RWPE2 (cell line): ENCODE measurements at regions not wholly inside any gene's neighbourhood (a gene's known extent, or its start where the extent isn't known, plus 50 kb on each side); places are given as distances from the start of the nearest gene placed in this dataset.
A peak's percentile ranks its signal among the peaks of the same experiment; 100 is the strongest.

ENCODE experiments used
- ATAC-seq: fragments of 200-7000 bp; cut with Tn5 transposase; 3 replicates; pipeline ENCODE4 v1.9.1; 2021; ENCODE audit warnings: low read depth
- DNase-seq: peaks from one replicate; pipeline ENCODE4 v3.0.0-alpha.2; 2020; ENCODE audit warnings: low spot score
- H3K27ac ChIP-seq: fragments of 450-650 bp; 2 replicates; pipeline ENCODE4 v1.5.1; 2017; ENCODE audit warnings: mild to moderate bottlenecking; ENCODE audit not compliant: poor library complexity, severe bottlenecking
- H3K27me3 ChIP-seq: fragments of 250-450 bp; sonication (Bioruptor Pico); 2 replicates; pipeline ENCODE4 v1.5.1; 2021; ENCODE audit warnings: mild to moderate bottlenecking, moderate library complexity; ENCODE audit not compliant: insufficient read depth, poor library complexity, severe bottlenecking
- H3K36me3 ChIP-seq: fragments of 250-450 bp; sonication (Bioruptor Pico); 2 replicates; pipeline ENCODE4 v1.5.1; 2020; ENCODE audit warnings: low read depth, mild to moderate bottlenecking, moderate library complexity
- H3K4me1 ChIP-seq: fragments of 250-450 bp; sonication (Bioruptor Pico); 2 replicates; pipeline ENCODE4 v1.5.1; 2021; ENCODE audit warnings: mild to moderate bottlenecking, moderate library complexity; ENCODE audit not compliant: insufficient read depth, poor library complexity, severe bottlenecking
- H3K4me3 ChIP-seq: fragments of 250-450 bp; sonication (Bioruptor Pico); 2 replicates; pipeline ENCODE4 v1.5.1; 2021; ENCODE audit warnings: mild to moderate bottlenecking, moderate library complexity; ENCODE audit not compliant: severe bottlenecking
- H3K9me3 ChIP-seq: fragments of 250-450 bp; sonication (Bioruptor Pico); 2 replicates; pipeline ENCODE4 v1.5.1; 2021; ENCODE audit warnings: mild to moderate bottlenecking, moderate library complexity; ENCODE audit not compliant: severe bottlenecking
- TF ChIP-seq, protein P1 (sequence below): fragments of 450-650 bp; IDR thresholded peaks from one replicate; pipeline ENCODE4 v1.5.1; 2017; ENCODE audit warnings: mild to moderate bottlenecking, moderate library complexity; ENCODE audit not compliant: poor library complexity, severe bottlenecking

DNA sequence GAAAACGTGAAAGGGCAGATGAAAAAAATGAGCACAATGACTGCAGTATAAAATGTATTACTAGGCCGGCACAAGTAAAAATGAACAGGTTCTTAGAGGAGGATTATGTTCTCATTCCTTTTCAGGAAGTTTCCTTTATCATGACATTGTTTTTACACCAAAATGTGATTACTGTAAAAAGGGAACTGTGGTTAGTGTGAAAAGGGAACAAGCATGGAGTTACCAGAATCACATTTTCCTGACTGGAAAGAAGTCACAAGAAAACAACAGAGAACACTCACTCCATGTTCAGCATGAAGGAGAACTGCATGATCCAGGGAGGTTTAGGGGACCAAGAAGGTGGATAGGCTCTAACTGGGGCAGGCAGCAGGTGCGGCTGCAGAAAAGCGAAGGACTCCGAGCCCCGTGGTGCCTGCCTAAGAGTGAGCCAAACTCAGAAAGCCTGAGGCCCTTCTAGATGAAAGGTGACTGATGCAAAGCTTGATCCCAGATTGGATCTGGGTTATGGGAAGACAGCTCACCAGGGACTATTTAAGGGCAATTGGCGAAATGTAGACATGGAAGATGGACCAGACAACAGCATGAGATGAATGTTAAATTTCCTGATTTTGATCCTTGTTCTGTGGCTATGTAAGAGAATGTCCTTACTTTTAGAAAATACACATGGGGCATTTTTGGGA, 77.3 kb downstream of the CCR1 start:
- H3K36me3 ChIP-seq: no peaks in the 10 kb centered on the region
- H3K4me3 ChIP-seq: no peak overlapping the region
- H3K27me3 ChIP-seq: no peaks in the 10 kb centered on the region
- no peak for DNase-seq
- no peaks in the 10 kb centered on the region for H3K9me3 ChIP-seq
- TF ChIP-seq, protein P1, sequence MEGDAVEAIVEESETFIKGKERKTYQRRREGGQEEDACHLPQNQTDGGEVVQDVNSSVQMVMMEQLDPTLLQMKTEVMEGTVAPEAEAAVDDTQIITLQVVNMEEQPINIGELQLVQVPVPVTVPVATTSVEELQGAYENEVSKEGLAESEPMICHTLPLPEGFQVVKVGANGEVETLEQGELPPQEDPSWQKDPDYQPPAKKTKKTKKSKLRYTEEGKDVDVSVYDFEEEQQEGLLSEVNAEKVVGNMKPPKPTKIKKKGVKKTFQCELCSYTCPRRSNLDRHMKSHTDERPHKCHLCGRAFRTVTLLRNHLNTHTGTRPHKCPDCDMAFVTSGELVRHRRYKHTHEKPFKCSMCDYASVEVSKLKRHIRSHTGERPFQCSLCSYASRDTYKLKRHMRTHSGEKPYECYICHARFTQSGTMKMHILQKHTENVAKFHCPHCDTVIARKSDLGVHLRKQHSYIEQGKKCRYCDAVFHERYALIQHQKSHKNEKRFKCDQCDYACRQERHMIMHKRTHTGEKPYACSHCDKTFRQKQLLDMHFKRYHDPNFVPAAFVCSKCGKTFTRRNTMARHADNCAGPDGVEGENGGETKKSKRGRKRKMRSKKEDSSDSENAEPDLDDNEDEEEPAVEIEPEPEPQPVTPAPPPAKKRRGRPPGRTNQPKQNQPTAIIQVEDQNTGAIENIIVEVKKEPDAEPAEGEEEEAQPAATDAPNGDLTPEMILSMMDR: no peak
- no peak overlapping the region for H3K27ac ChIP-seq
- no peak for ATAC-seq
- H3K4me1 ChIP-seq: peaks cover 15% of the 10 kb centered on the region

DNA sequence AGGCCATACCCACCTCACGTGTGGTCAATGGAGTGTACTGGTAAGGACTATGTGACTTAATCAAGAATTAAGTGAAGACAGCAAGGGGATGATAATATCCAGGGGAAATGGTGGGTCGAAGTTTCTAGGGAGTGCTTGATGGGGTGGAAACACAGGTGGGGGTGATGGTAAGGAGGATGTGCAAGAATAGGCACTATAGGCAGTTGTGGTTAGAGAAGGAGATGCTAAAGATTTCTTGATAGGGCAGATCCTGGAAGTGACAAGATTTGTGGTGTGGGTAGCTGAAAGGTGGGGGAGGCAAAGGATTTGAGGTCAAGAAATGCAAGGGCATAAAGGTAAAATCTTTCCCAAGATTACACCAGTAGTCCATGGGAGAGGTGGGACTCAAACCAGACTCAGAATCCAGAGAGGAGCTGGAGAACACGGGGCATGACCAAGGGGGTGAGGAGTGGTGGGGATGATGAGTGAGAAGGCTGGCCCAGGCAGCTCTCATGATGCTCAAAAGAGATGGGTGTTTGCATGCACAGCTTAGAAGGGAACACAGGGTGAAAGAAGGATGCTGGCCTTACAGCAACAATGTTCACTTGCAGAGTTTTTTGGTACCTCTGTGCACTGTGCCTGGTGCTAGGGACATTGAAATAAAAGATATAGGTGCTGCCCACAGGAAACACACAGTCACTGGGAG, 78.4 kb downstream of the CCR1 start:
- no peak for ATAC-seq
- Histone ChIP-seq H3K36me3 (no peaks in the 10 kb centered on the region), H3K27me3 (no peaks in the 10 kb centered on the region), H3K4me1 (peaks cover 15% of the 10 kb centered on the region), H3K27ac (no peak overlapping the region), H3K4me3 (no peak overlapping the region), H3K9me3 (no peaks in the 10 kb centered on the region)
- DNase-seq: no peak
- TF ChIP-seq, protein P1: no peak

DNA sequence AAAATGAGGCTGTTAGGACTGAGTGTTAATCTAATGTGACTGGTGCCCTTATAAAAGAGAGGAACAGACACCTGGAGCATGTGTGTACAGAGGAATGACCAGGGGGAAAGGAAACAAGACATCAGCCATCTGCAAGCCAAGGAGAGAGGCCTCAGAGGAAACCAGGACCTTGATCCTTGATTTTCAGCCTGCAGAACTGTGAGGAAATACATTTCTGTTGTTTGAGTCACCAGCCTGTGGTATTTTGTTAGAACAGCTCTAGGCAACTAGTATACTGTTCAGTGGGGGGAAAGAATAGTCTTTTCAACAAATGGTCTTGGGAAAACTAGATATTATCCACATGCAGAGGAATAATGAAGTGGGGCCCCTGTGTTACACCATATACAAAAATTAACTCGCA, 80.6 kb downstream of the CCR1 start:
- ATAC-seq (peak; percentile 100), DNase-seq (no peak)
- H3K27me3 ChIP-seq: no peaks in the 10 kb centered on the region
- peaks cover 15% of the 10 kb centered on the region for H3K4me1 ChIP-seq
- H3K4me3 ChIP-seq: no peak overlapping the region
- H3K36me3 ChIP-seq: no peaks in the 10 kb centered on the region
- no peaks in the 10 kb centered on the region for H3K9me3 ChIP-seq
- TF ChIP-seq, protein P1: no peak
- peak overlapping the region; percentile 84 for H3K27ac ChIP-seq

DNA sequence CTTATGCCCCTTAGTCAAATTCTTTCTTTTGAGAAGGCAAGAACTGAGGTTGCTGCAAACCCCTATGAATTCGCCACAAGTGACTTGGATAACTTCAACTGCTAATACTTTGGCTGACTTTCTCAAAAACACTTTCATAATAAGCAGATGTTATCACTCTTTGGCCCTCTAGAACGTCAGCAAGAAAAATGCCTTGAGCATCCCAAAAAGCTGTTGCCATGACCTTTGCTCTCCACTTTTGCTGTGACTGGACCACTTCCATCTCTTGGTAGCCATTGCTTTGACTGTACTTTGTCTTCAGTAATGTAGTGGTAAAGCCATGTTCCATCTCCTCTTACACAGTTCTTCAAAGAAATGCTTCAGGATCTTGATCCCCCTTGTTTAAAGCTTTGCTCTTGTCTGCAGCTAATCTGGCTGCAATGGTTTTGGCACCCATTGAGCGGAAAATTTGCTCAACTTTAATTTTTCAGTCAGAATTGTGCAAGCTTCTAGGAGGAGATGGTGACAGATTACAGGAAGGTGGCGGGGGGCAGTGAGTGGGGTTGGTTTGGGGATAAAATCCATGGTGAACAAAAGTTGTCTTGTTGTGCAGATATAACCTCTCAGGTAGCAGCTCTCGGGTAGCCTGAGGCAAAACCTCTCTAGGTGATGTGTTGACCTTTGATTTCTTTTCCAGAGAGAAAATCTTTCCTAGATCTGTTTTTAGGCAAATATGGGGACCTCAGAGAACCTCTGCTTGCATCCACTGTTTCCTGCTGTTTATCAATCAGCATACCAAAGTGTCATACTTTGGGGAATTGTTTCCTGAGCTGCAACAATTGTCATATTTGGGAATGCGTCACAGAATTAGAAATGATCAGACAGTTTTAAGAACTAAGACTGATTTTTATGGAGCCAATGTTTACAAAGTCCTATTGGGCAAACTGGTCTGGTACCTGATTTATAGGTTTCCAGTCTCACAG, 83.6 kb downstream of the CCR1 start:
- TF ChIP-seq, protein P1: no peak
- Histone ChIP-seq H3K4me3 (no peak overlapping the region), H3K4me1 (peaks cover 15% of the 10 kb centered on the region), H3K27ac (no peak overlapping the region), H3K27me3 (no peaks in the 10 kb centered on the region), H3K9me3 (no peaks in the 10 kb centered on the region), H3K36me3 (no peaks in the 10 kb centered on the region)
- ATAC-seq: no peak
- no peak for DNase-seq
